ENCODE measurements at regions not wholly inside any gene's neighbourhood (a gene's known extent, or its start where the extent isn't known, plus 50 kb on each side); places are given as distances from the start of the nearest gene placed in this dataset.

DNA sequence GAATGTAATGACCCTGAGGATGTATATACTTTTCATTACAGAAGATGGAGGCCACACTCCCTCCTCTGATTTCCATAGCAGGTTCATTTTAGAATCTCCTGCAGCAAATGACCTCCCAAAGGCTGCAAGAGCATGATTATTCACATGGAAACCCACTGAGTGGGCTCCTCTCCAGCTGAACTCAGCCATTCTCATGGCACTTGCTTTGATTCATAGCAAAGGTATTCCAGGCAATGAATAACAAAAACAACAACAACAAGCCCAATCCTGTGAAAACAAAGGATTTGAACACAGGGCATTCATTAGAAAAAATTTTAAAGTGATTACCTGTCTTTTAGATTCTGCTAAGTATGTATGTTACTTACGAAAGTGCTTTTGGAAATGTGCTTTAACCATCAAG is 894.0 kb upstream of the FRG1 start:
- no peak for DNase-seq

DNA sequence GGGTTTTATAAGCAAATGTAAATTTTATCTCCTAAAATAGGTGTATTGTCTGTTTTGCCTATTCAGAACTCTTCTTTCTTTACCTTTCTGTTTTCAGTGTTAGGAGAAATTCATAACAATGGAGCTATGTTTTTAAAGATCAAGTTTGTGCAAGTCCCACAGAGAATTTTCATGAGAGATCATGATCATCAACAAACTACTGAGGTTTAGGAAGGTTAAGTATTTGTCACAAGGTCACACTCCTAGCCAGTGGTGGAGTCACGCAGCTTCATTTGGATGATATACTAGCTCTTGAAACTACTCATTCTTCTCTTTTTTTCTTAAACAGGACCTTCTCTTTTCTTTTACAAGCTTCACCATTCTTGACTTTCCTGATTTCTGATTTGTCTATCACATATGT is 892.6 kb upstream of the FRG1 start:
- DNase-seq: no peak

DNA sequence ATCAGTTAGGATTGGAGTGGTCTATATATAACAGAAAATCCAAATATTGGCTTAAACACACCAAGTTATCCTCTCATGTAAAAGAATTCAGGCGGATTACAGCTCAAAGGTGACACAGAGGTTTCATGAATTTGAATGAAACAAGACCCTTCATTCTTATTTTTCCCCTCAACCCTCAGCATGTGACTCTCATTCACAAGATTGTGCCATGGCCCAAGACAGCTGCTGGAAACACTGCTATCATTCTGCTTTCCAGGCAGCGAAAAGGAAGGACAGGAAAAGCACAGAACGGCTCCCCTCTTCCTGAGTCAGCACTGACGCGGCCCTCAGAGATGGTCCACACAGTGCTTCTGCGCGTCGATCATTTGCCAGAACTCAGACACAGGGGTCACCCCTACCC is 891.0 kb upstream of the FRG1 start:
- no peak for DNase-seq

DNA sequence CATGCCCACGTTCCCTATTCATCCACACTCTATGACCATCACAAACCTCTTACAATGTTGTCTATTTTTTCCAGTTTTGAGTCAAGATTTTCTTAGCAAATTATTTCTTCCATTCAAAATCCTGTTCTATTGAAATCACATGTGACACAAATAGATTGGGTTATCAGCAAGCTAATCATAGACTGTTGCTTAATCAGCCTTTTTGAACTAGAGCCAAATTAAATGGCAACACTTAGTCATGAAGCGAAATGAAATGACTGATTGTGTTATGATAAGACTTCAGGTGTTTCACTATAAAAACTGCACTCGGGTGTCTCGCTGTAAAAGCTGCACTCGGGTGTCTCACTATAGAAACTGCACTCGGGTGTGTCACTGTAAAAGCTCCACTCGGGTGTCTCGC is 890.0 kb upstream of the FRG1 start:
- DNase-seq: no peak

DNA sequence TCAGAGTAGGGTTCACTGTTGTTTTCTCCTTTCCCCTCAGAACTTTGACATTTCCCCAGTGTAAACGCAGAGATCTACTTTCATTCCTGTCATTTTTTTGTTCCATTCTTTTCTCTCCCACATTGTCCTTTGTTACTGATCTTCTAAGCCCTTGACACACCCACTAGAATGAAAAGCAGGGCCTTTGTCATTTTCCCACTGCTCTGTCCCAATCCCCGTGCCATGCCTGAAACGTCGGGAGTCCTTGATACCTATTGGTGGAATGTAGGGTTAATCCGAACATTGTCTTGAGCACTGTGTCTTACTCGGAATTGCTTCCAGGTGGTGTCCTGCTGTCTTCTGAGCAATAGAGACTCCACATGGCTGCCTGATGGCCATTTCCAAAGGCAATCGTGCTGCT is 887.1 kb upstream of the FRG1 start:
- DNase-seq: no peak

DNA sequence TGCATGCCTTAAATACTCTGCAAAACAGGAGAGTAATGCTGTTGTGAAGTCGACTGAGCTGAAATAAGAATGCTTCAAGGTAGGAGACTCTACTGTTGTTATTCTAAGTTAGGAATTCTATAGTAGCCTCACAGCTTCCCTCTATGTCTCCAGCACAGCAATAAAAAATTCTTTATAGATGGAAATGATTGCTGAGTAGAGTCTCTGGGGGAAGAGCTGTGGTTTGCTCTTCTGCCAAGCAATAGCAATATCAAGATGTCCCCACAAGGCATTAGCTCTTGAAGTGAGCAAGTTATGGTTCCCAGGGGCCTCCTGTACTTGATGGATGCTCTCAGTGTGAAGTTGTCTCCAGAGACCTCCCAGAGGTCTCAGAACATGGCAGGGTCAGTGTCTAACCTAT is 880.6 kb upstream of the FRG1 start:
- DNase-seq: no peak

DNA sequence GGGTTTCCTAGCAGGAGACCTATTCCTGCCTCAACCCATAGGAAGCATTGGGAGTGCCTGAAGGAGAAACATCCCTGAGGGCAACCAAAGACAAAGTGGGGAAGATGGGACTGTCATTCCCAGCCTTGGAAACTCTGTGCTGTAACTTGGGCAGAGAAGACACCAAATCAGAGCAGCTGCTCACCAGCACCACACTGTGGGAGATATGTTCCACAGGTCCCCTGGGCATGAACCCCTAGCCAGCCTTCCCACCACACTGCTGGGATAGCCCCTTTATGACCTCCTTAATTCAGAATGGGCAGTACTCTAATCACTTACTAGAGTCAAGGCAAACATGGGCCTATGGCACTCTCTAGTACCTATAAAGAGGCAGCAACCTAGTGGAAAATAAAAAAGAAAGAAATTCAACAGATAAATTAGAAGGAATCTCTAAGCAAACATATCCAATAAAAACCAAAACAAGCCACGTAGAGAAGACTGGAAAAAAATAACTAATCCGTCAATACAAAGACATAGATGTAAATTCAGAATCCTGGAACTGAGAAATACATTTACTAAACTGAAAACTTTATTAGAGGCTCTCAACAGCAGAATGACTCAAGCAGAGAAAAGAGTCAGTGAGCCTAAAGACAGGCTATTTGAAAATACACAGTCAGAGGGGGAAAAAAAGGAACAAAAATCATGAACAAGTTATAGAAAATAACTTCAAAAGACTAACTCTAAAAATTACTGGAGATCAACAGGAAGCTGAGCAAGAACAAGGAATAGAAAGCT is 878.4 kb upstream of the FRG1 start:
- no peak for DNase-seq

DNA sequence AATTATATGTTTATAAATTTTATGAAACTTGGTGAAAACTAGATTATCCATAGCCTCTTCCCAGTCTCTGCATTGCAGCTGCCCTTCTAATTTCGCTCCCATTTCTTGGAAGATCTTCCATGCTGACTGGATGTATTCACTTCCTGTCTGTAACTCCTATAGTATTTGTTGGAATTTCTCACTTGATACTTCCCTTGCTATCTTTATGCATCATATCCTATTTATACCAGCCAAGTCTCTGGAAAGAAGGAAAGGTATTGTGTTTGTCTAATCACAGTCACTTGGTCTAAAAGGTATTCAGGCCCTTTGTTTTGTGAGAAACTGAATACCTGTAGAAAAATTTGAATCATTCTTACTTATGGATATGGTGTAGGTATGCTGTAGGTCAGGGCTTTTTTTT is 870.9 kb upstream of the FRG1 start:
- DNase-seq: no peak

DNA sequence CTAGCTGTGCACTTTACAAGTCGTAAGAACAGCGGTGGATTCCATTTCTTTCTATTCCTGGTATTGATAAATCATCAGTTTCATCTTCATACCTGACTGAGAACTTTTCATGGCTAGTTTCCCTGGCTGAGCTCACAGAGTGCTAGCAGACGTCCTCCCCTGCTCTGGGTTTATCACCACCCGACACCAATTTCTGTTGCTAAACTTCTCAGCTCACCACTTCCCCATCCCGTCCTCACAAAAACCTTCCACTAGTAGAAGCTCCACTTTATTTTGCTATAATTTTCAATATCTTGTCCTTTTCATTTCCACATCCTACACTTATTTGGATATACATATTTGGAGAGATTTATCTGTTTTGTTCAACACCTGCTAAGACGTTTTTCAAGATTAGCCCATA is 869.4 kb upstream of the FRG1 start:
- DNase-seq: no peak

DNA sequence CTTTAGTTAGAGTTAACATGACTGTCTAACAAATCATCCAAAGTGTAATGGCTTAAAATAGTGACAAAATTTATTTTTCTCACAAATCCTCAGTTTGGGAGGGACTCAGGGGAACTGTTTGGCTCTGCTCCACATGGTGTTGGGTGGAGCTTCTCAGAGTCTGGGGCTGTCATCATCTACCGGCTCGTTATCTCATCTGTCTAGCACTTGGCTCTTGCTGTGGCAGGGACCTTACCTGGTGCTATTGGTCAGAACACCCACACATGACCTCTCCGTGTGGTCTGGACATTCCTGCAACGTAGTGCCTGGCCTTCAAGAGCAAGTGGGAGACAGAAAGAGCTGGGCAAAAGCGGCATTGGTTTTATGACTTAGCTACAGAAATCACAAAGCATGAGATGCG is 866.9 kb upstream of the FRG1 start:
- DNase-seq: no peak

DNA sequence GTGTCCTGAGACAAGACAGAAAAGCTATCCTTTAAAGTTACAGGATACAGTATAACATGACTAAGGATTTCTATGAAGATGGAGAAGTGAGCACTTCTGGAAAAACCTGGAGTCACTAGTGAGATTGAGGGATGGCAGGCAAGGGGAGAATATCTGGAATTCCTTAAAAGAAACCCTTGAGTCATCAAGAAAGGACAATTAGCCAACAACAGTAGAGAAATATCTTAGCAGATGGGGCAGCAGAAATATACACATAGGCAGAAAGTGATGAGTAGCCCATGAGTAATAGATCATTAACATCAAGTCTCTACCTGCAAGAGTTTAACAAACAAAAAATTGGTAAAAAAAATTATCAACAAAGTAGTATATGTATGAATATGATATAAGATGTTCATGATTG is 858.8 kb upstream of the FRG1 start:
- DNase-seq: no peak

DNA sequence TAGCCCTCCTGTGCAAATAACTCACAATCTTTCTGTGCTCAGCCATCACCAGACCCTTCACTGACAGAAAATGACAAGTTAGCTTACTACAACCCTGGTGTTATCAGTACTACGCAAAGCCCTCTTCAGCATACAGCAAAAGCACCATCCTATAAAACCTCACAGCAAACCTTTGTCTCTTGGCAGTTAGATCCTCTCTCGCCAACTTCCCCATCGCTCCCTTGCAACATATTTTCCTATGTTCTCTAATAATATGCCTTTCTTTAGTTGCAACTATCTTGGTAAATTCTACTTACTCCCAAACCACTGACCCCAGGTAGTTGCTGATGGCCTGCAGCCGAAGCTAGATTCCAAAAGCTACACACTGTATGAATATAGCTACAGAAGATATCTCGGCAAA is 856.9 kb upstream of the FRG1 start:
- no peak for DNase-seq

DNA sequence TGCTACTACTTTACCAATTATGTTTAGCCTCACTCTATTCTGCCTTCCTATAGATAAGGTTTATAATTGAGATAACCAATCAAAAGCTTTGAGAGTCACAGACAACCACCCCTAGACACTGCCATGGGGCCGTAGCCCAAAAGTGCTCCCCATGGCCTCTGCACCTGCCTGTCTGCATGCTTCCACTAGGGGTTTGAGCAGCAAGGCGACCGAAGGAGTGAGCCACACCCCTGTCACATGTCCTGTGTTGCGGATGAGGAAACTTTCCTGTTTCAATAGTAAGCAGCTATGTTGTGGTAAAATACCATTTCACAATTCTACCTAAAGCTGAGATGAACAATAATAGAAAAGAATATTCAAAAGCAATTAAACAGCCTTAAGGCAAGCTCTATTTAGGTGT is 856.0 kb upstream of the FRG1 start:
- no peak for DNase-seq

DNA sequence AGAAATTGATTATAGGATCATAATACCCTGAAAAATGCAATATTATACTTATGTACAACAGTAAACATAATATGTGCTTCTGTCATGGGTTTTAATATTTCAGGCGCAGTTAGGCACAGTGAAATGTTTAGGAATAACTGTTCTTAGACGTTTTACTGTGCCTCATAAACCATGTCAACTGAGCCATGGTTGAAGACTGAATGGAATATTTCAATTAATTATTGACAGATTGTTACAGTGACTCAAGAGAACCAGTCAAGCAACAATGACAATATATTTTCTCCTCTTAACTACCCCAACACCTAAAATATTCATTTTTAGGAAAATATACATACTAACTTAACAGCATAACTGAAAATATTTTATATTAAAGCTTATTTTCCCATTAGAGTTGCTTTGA is 852.7 kb upstream of the FRG1 start:
- no peak for DNase-seq

DNA sequence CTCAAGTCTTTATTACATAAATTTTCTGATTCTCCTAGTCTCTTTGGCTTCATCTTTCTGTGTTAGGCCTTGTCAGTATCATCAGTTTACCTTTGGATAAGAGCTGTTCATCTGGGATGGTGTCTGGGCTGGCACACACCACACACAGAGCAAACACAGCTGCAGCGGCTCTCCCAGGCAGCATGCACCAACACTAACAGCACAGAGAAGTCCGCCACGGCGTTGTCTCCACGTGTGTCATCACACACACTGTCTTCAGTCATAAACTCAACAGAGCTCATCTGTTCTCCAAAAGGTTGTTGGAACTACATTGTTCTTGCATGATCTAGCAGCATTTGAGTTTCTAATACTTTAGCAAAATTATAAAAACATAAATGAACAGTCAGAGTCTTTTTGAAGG is 851.9 kb upstream of the FRG1 start:
- no peak for DNase-seq

DNA sequence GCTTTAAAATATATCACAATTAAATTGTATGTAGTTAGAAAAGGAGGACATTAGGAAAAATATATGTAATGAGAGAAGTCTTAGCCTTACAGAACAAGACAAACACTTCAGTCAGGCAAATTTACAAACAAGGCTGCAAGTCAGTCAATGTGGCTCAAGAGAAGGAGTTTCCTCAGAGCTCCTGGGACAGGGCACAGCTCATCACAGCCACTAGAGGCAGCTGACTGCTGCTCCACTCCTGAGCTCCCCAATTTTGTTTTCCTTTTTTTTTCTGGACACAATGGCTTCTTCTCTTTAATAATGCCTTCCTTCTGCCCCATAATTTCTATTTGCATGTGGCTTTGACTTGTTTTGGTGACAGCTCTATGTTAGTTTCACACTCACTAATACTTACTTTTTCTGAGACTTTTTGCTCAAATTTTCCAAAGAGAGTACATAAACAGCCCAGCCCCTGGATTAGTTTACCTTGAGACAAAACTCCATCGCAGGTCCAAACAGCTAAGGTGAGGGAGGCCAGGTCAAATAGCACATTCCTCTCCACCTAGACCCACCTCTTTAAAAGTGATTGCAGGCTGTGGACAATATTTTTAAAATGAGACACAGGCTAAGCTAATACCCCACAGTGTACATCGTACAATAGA is 850.4 kb upstream of the FRG1 start:
- no peak for DNase-seq

DNA sequence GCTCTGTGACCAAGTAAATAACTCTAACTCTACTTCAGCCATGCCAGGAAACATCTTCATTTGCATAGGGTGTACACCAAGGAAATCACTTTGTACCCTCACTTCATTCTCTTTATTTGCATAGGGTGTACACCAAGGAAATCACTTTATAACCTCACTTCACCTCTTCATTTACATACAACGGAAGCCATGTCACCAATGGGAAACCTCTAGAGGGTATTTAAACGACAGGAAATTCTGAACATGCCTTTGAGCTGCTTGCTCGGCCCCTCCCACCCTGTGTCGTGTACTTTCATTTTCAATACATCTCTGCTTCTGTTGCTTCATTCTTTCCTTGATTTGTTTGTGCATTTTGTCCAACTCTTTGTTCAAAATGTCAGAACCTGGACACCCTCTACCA is 848.1 kb upstream of the FRG1 start:
- DNase-seq: no peak

DNA sequence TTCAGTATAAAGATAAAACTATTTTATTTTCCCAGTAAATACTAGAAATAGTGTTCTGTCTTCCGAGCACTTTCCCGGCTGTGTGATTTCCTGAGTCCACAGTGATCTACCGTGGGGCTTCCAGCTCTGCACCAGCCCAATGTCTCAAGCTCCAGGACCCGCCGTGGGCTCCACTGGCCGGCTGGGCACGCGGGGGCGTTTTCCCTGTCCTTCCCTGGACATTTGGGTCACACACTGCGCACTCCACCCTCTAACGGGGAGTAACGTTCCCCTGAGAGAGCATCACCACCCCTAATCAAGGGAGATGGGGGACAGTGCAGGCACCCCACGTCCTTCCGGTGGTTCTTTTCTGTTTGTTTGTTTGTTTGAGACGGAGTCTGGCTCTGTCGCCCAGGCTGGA is 844.6 kb upstream of the FRG1 start:
- DNase-seq: no peak

DNA sequence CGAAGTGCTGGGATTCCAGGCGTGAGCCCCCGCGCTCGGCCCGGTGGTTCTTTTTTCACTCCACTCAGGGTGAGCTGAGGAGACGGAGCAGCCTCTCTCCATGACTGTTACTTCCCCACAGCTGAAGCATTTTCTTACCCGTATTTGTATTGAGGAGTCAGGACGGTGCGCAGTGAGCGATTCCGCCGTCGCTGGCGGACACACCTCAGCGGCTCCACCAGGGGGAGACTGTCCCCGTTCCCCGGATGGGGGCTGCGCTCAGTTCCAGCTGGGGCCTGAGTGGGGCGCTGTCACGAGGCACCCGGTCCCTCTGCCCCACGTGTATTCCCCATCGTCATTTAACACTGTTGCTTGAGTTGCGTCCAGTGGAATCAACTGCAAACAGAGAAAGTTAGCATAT is 844.0 kb upstream of the FRG1 start:
- no peak for DNase-seq

DNA sequence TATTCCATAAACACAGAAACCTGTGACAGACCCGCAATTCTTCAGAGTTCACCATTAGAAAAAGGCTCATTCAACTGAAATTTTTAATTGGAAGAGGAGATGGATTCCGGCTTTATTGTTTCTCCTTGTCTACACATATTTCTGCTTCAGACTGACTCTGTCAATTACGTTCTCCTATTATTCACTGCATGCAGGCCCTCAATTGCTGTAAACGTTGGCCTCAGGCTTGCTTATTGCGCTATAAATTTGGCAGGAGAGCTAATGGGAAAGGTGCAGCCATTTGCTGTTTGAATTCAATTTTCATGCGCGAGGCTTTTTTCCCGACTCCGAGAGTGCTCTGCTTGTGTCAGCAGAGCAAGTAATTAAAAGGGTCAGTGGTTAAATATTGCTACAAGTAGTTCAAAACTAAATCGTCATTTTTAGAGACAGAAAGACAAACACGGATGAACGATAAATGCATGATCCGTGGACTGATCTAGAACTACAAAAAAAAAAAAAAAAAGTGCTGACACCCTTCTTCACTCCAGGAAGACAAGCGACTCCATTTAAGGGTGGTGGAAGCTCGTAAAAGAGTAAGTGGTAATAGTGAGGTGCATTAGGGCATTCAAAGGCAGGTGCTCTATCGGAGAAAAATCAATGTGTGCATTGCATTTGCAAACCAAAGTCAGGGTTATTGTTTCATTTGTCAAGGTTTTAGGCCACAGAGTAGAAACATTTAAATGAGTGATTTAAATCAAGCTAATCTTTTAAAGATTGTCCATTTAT is 841.6 kb upstream of the FRG1 start:
- no peak for DNase-seq

DNA sequence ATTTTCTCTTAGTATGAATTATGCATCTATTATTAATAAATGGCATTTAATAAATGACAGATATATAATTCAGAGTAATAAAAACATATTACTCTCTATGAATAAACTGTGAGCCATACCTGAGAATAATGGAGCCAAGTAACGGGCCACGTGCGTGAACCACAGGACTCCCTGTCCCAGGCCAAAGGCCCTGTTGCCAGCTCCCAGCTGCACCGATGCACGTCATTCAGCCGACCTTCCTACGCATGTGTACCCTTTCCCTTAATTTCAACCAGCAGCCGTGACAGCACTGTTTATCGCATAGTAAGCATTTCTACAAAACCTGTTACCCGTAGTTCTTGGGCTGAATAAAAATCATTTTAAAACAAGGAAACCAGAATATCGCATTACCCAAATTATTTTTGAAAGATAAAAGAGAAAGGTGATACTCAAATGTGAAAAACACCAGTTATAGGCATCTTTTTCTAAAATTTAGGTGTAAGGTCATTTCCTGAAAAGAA is 827.2 kb upstream of the FRG1 start:
- DNase-seq: no peak

DNA sequence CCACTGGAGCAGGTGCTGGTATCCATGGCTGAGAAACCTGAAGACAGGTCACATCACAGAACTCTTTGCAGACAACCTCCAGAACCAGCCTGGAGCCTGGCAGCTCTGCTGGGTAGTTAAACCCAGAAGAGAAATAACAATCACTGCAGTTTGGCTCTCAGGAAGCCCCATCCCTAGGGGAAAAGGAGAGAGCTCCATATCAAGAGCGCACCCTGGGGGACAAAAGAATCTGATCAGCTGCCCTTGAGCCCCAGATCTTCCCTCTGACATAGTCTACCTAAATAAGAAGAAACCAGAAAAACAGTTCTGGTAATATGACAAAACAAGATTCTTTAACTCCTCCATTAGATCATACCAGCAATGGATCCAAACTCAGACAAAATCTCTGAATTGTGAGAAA is 823.2 kb upstream of the FRG1 start:
- no peak for DNase-seq

DNA sequence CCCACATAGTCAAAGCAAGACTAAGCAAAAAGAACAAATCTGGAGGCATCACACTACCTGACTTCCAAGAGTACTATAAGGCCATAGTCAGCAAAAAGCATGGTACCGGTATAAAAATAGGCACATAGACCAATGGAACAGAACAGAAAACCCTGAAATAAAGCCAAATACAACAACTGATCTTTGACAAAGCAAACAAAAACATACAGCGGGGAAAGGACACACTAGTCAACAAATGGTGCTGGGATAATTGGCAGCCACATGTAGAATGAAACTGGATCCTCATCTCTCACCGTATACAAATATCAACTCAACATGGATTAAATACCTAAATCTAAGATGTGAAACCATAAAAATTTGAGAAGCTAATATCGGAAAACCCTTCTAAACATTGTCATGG is 819.3 kb upstream of the FRG1 start:
- DNase-seq: no peak

DNA sequence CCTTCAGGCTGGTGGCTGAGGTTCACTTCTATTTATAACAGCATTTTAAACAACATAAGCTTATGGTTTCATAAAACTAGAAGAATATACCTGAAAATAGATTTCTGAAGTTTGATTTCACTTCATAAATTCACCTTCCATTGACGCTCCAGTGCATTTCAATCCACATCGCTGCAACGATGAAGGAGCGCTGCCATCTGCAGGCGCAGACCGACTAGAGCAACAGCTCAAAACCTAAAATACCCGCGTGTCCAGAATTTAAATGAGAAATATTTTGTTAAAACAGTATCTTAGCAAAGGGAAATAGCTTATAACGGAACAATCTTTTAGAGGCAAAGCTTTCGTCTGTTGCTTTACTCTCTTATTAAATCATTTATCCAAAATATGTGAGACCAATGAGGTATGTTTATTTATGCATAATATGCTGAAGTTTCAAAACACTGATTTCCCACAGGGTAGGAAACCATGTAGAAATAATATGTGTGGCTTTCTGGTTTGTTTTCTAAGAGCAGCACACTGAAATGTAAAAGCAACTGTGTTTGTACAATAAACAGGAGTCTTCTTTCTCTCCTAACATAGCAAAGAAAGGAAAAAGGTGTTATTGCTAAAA is 816.4 kb upstream of the FRG1 start:
- no peak for DNase-seq
